GM18505 (cell line): ENCODE measurements at regions not wholly inside any gene's neighbourhood (a gene's known extent, or its start where the extent isn't known, plus 50 kb on each side); places are given as distances from the start of the nearest gene placed in this dataset.

Experiments used
- ATAC-seq: cut with Tn5 transposase; IDR thresholded peaks from one replicate; pipeline ENCODE4 v1.9.1; 2021; ENCODE audit not compliant: unreplicated experiment
- POLR2A ChIP-seq: IDR thresholded peaks from 4 replicates; pipeline ENCODE4 v1.6.1; 2011; ENCODE audit warnings: borderline replicate concordance; ENCODE audit not compliant: insufficient read depth, insufficient read length; ENCODE audit errors: extremely low read depth

GRCh38 chr13:31468114-31468902 is 268.5 kb downstream of the B3GLCT start:
- no peak for ATAC-seq
- TF ChIP-seq POLR2A = no peak

- no peak for ATAC-seq
- no peak for TF ChIP-seq POLR2A
These were observed 269.6 kb downstream of the B3GLCT start for GRCh38 chr13:31469377-31469776.

GRCh38 chr13:31476266-31476665 is 263.1 kb upstream of the RXFP2 start:
- ATAC-seq = no peak
- no peak for TF ChIP-seq POLR2A

GRCh38 chr13:31476753-31477152 is 262.6 kb upstream of the RXFP2 start:
- TF ChIP-seq POLR2A = no peak
- ATAC-seq = no peak

- no peak for TF ChIP-seq POLR2A
- ATAC-seq = no peak
These were observed 261.4 kb upstream of the RXFP2 start for GRCh38 chr13:31477961-31478360.

- TF ChIP-seq POLR2A = no peak
- ATAC-seq = no peak
These were observed 254.1 kb upstream of the RXFP2 start for GRCh38 chr13:31485183-31485582.

- no peak for ATAC-seq
- no peak for TF ChIP-seq POLR2A
These were observed 253.7 kb upstream of the RXFP2 start for GRCh38 chr13:31485651-31486051.

- ATAC-seq = no peak
- TF ChIP-seq POLR2A = no peak
These were observed 244.0 kb upstream of the RXFP2 start for GRCh38 chr13:31495336-31495735.

GRCh38 chr13:31499274-31499673 is 240.1 kb upstream of the RXFP2 start:
- ATAC-seq = no peak

GRCh38 chr13:31503626-31504025 is 235.7 kb upstream of the RXFP2 start:
- no peak for TF ChIP-seq POLR2A
- no peak for ATAC-seq

More at GRCh38 chr13:31499274-31499673, 240.1 kb upstream of the RXFP2 start:
- TF ChIP-seq POLR2A = no peak

GRCh38 chr13:31504918-31505317 is 234.4 kb upstream of the RXFP2 start:
- no peak for TF ChIP-seq POLR2A
- ATAC-seq = no peak

GRCh38 chr13:31512331-31512730 is 227.0 kb upstream of the RXFP2 start:
- no peak for TF ChIP-seq POLR2A
- ATAC-seq = no peak

- no peak for TF ChIP-seq POLR2A
- ATAC-seq = no peak
These were observed 224.4 kb upstream of the RXFP2 start for GRCh38 chr13:31514932-31515331.

- no peak for ATAC-seq
- TF ChIP-seq POLR2A = no peak
These were observed 223.9 kb upstream of the RXFP2 start for GRCh38 chr13:31515427-31515826.
